Smooth muscle cell (in vitro differentiated cells): ENCODE measurements at regions not wholly inside any gene's neighbourhood (a gene's known extent, or its start where the extent isn't known, plus 50 kb on each side); places are given as distances from the start of the nearest gene placed in this dataset.

Experiments used
- DNase-seq: peaks from one replicate; lab custom pipeline; 2025; ENCODE audit not compliant: unreplicated experiment; lab: John Stamatoyannopoulos, UW
- H2AFZ ChIP-seq: fragments of 200-600 bp; sonication (generic); 2 replicates; pipeline ENCODE4 v1.6.0; 2016; ENCODE audit warnings: antibody characterized with exemption, low read depth, mild to moderate bottlenecking
- H3F3A ChIP-seq: fragments of 200-600 bp; sonication (generic); 2 replicates; pipeline ENCODE4 v1.6.0; 2017; ENCODE audit warnings: antibody characterized with exemption, low read depth
- H3K27ac ChIP-seq: fragments of 200-600 bp; sonication (generic); 2 replicates; pipeline ENCODE4 v1.5.1; 2016; ENCODE audit warnings: low read depth, mild to moderate bottlenecking
- H3K27me3 ChIP-seq: fragments of 200-600 bp; sonication (generic); 2 replicates; pipeline ENCODE4 v1.6.1; 2016; ENCODE audit warnings: low read depth, mild to moderate bottlenecking
- H3K36me3 ChIP-seq: fragments of 200-600 bp; sonication (generic); 2 replicates; pipeline ENCODE4 v1.5.1; 2016; ENCODE audit warnings: low read depth
- H3K4me1 ChIP-seq: fragments of 200-600 bp; sonication (generic); 2 replicates; pipeline ENCODE4 v1.5.1; 2016; ENCODE audit warnings: low read depth
- H3K4me2 ChIP-seq: fragments of 200-600 bp; sonication (generic); 2 replicates; pipeline ENCODE4 v1.6.0; 2016; ENCODE audit warnings: mild to moderate bottlenecking
- H3K4me3 ChIP-seq: fragments of 200-600 bp; sonication (generic); 2 replicates; pipeline ENCODE4 v1.5.1; 2016; ENCODE audit warnings: mild to moderate bottlenecking
- H3K79me2 ChIP-seq: fragments of 200-600 bp; sonication (generic); 2 replicates; pipeline ENCODE4 v1.6.0; 2016; ENCODE audit warnings: low read depth, mild to moderate bottlenecking
- H3K9ac ChIP-seq: fragments of 200-600 bp; sonication (generic); 2 replicates; pipeline ENCODE4 v1.6.0; 2016; ENCODE audit warnings: low read depth
- H3K9me3 ChIP-seq: fragments of 200-600 bp; sonication (generic); replicated peaks from 2 replicates; pipeline ENCODE4 v1.5.1; 2016; ENCODE audit warnings: low read depth
- H4K20me1 ChIP-seq: fragments of 200-600 bp; sonication (generic); 2 replicates; pipeline ENCODE4 v1.6.0; 2016; ENCODE audit warnings: low read depth
- CTCF ChIP-seq: fragments of 200-600 bp; sonication (generic); IDR thresholded peaks from 2 replicates; pipeline ENCODE4 v1.5.1; 2017; ENCODE audit warnings: borderline replicate concordance, mild to moderate bottlenecking, antibody characterized with exemption; ENCODE audit not compliant: insufficient read depth, poor library complexity, severe bottlenecking
- WGBS: methylation state at CpG from one replicate; pipeline ENCODE4 v1.1.7; 2016; ENCODE audit warnings: low lambda C conversion rate; 5-methylcytosine and 5-hydroxymethylcytosine counted together

- no peak for TF ChIP-seq CTCF
- Histone ChIP-seq H2AFZ (no peak overlapping the region), H4K20me1 (no peaks in the 10 kb centered on the region), H3K9me3 (no peaks in the 10 kb centered on the region), H3F3A (no peaks in the 10 kb centered on the region), H3K4me3 (no peak overlapping the region), H3K36me3 (no peaks in the 10 kb centered on the region), H3K9ac (no peak overlapping the region), H3K4me1 (no peaks in the 10 kb centered on the region), H3K79me2 (no peaks in the 10 kb centered on the region), H3K27ac (no peak overlapping the region), H3K27me3 (no peaks in the 10 kb centered on the region), H3K4me2 (no peak overlapping the region)
- no peak for DNase-seq
- 96% methylated on average over 13 of the region's 13 CpGs for WGBS
Observed at GRCh38 chr6:156053626-156054025, 598.0 kb upstream of the NOX3 start.

- Histone ChIP-seq H3K4me1 (no peaks in the 10 kb centered on the region), H3K27ac (no peak overlapping the region), H3K9me3 (no peaks in the 10 kb centered on the region), H3K36me3 (no peaks in the 10 kb centered on the region), H3K27me3 (no peaks in the 10 kb centered on the region), H3K9ac (no peak overlapping the region), H3K4me2 (no peak overlapping the region), H2AFZ (no peak overlapping the region), H3K79me2 (no peaks in the 10 kb centered on the region), H3K4me3 (no peak overlapping the region), H4K20me1 (no peaks in the 10 kb centered on the region), H3F3A (no peaks in the 10 kb centered on the region)
- WGBS, result 85% methylated on average over 8 of the region's 8 CpGs
- DNase-seq, result no peak
- TF ChIP-seq CTCF, result no peak
Observed at GRCh38 chr6:156046841-156047449, 591.3 kb upstream of the NOX3 start.

- Histone ChIP-seq H3K27me3 (no peaks in the 10 kb centered on the region), H4K20me1 (no peaks in the 10 kb centered on the region), H3K4me1 (no peaks in the 10 kb centered on the region), H3K4me2 (no peak overlapping the region), H3K79me2 (no peaks in the 10 kb centered on the region), H3K9me3 (no peaks in the 10 kb centered on the region), H2AFZ (no peak overlapping the region), H3K27ac (no peak overlapping the region), H3K36me3 (no peaks in the 10 kb centered on the region), H3K9ac (no peak overlapping the region), H3K4me3 (no peak overlapping the region), H3F3A (no peaks in the 10 kb centered on the region)
- no peak for DNase-seq
- WGBS, result 78% methylated on average over 2 of the region's 2 CpGs
- TF ChIP-seq CTCF, result no peak
Observed at GRCh38 chr6:156046268-156046665, 590.6 kb upstream of the NOX3 start.
